Posterior cingulate gyrus (tissue), 11 donors: ENCODE measurements at regions not wholly inside any gene's neighbourhood (a gene's known extent, or its start where the extent isn't known, plus 50 kb on each side); places are given as distances from the start of the nearest gene placed in this dataset.
"Not testable (repeated sequence)": the region's sequence is repeated elsewhere in the genome, so short reads cannot be mapped to it uniquely, and the experiment has no call there.

Experiments used
- DNase-seq, 10 donors: peaks; one replicate each; pipeline versions ENCODE4 v3.0.0 to v3.0.0-alpha.2; 2020 to 2021; ENCODE audit warnings: mixed read lengths in 3 of 10
- intact Hi-C: fragments of 100-400 bp; cut with DNase I; formaldehyde crosslinking; loops from one replicate; pipeline ENCODE4 v1.15.1; 2023

DNA sequence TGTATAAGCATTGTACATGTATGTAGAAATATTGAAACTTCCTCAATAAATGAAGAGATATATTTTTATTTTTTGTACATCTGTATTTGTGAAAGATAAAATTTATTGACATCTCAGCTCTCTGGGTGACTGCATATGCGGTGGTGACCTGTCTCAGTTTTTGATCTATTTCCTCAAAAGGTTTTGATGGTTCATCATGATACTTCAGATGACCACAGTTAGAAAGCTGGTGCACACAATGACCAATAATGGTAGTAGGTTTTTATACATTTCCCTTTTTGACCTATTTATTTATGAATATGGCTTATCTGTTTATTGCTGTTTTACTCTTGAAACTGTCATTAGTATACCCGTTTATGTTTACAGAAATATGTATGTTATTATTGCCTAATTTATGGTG lies 549.6 kb upstream of the CHD1 start:
- intact Hi-C loops, DNase-seq: not testable (repeated sequence)

DNA sequence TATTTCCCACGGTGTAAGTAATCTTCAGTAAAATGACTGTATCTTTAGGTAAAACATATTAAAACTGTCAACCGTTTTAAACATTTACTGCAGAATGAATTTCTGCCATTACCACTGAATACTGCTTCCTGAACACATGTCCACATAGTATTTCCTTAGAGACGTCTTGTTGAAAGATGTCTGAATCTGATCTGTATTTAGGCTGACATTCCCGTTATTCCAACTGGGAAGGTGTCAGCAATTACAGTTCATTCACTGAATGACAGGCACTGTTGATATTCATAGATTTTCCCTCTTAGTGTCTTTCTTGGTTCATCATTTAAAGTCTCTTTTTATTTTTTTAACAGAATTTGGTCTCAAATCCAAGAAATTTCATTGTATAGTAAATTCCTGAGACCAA lies 544.5 kb upstream of the CHD1 start:
- intact Hi-C loops, DNase-seq: not testable (repeated sequence)

DNA sequence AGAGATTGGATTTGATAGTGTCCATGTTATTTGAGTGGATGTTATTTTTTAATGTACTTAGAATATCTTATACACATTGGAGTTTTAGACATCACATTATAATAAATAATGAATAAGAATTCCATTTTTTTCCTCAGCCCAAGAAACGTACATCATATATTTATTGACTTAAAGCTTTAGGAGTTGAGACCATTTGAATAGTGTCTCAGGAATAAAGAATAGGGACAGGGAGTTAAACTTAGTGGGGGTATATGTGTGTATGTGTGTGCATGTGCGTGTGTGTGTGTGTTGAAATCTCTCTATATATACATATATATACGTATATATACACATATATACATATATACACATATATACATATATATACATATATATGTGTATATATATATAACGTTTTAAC lies 542.9 kb upstream of the CHD1 start:
- intact Hi-C loops, DNase-seq: not testable (repeated sequence)

DNA sequence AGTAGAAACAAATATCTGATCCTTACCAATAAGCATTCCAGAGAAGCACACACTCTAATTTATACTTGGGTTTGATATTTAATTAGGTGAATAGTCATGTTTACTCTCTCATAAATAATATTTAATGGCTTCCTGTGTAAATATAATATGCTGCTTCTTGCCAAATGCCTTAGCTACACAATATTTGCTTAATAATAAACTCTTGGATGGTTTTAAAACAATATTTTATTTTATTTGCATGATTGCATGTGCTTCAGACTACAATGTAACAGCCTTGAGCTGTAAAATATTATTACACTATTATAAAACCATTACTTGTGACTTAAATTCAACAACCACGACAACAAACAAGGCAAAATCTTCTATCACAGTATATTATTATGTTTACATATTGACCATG lies 542.4 kb upstream of the CHD1 start:
- DNase-seq, intact Hi-C loops: not testable (repeated sequence)

DNA sequence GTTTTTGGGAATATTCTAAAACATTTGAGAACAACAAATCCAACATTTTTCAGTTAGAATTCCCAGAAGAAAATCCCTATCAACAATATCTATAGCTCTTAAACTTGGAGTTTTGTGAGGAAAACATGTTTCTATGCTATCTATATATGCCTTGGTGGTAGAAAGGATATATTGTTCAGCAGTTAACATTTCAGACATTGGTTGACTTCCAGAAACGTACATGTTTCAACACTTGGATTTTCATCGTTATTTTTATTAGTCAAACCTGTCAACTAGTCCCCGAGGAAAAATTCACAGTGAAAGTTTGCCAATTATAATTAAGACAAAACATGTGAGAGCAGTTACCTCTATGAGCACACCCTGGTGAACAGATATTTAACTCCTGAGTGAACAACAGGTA lies 541.8 kb upstream of the CHD1 start:
- DNase-seq, intact Hi-C loops: not testable (repeated sequence)

DNA sequence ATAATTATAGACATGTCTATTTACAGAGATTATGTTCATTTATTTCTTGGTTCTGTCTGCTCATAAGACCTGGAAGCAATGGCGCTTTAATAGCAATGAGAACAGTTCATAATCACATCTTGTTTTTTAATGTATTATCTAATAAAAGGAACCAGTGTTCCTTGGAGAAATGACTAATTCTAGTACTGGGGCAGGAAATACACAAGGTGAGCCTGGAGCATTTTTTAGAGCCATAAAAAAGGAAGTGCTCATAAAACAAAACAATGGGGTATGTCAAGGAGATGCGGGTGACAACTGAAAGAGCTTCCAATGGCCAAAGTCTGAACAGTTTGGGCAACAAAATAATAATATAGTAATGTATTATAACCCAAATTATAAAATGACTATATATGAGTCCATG lies 531.9 kb upstream of the CHD1 start:
- intact Hi-C loops = no loop called here
- DNase-seq = no peak

DNA sequence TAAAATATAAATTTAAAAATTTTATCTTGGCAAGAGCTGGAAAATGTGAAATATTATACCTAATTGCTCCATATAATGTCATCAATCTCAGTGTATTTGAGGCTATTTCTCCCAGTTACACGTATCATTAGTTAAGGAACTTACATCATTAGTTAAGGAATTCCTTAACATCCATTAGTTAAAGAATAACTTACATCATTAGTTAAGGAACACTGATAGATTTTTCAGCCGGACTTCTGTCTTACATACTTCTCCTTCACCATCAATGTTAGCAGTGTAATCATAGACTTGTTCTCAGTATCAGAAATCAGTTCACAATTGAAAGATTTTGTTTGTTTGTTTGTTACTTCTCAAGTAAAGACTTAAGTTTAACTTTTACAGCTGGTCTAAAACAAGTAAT lies 524.4 kb upstream of the CHD1 start:
- intact Hi-C loops = no loop called here
- DNase-seq = no peak

DNA sequence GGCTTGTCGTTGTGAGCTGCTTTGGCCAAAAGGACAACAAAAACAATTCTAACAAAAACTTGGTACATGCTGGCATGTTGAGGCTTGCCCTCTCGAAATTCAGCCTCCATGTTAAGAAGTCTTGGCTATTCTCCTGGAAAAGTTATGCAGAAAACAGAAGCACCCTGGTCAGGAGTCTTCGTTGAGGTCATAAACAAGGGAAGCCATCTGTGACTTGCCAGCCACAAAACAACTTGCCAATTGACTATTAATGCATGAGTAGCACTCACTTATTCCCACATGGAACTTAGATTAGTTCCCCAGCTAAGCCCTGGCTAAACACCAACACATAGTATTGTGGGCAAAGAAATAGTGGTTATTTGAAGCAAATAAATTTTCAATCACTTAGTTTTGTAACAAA lies 521.0 kb upstream of the CHD1 start:
- DNase-seq = no peak
- intact Hi-C loops = no loop called here

DNA sequence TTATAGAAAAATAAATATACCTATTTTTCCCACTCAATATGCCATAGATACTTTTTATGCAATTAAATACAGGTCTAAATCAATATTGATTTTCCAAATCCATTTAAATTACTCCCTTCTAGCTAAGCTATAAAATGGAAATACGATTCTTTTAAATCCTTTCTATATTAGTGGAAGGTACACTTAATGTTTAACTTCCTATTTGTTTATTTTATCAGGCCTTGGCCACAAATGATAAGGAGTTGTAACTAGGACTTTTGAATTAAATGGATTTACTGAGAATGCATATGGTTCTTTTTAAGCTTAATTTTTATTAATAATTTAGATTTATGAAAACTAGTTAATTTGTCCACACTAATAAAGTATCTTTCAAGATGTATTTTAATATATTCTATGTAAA lies 517.0 kb upstream of the CHD1 start:
- intact Hi-C loops = no loop called here
- DNase-seq = no peak

DNA sequence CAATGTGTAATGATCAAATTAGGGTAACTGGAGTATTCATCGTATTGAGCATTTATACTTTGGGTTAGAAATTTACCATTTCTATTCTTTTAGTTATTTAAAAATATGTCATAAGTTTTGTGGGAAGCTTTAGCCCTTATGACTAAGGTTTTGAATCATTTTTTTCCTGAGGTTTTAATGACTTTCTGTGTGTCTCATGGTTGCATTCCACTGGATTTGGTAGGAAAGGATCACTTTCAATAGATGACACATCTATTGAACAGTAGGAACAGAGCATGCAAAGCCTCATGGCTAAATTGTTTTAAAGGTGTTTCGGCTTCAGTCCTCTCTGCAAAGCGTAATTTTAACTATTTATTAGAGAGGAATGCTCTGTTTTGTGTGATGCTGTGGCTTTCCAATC lies 512.4 kb upstream of the CHD1 start:
- no peak for DNase-seq
- intact Hi-C loops = no loop called here

DNA sequence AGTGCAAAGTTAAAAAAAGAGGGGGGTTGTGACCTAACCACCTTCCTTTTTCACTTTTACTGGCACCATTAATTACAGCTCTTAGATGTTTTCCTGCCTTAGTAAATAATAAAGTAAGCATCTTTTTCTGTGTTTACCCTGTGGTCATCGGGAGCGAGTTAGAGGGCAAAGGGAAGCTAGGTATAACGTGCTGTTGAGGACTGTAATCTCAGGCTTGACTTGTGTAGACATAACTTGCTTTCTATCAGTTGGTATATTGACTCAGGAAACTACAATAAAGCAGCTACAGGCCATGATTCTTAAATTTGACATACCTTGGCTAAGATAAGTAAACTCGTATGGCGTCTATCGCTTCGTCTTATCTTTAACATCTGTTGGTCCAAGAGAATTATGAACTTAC lies 509.8 kb upstream of the CHD1 start:
- no peak for DNase-seq
- intact Hi-C loops = no loop called here

DNA sequence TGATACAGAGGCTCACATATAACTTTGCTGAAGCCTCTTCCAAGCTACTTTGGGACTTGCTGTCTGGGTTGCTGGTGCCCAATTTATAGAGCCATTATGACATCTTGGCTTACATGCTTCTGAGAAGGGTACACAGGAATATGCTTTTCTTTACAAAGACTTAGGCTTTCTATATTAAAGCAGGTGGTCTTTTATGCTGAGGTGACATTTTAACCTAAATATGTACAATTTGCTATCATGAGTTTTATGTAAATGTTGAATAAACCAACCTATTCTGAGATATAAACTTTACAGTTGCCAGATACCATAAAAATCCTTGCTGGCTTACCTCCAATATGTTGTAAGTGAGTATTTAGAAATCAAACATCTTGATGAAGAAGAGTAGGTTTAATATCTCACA lies 509.2 kb upstream of the CHD1 start:
- no peak for DNase-seq
- intact Hi-C loops = no loop called here

DNA sequence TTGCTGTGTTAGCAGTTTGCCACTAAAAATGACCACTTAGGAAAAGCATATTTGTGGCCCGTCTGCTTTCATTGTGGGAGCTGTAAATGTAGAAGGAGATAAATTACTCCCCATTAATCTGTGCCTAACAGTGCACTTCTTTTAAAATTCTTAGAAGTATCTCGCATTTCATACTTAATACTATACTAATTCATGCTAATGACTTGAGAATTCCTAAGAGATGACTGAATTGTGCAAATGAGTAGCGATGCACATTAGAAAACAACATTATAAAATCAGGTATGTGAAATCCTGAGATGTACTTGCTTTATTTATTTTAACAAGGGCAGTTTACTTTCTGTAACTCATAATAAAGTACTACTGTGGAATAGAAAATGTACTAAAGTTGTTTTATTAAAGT lies 494.6 kb upstream of the CHD1 start:
- DNase-seq, intact Hi-C loops: not testable (repeated sequence)

DNA sequence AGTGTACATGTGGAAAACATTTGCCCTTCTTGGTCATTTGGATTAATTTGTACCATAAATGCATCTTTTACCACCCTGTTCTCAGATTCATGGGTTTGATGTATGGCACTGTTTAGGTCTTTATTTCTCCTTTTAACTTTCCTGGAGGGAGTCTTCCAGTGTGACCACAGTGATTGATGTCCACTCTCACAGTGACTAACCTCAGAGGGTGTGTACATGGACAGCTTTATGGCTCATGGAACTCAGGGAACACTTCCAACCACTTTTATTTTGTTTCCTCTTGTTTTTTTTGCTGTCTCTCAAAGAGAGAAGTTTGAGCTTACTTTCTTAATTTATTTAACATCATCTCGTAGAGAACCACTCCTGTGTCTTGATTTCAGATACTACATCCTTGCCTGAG lies 489.8 kb upstream of the CHD1 start:
- intact Hi-C loops, DNase-seq: not testable (repeated sequence)

DNA sequence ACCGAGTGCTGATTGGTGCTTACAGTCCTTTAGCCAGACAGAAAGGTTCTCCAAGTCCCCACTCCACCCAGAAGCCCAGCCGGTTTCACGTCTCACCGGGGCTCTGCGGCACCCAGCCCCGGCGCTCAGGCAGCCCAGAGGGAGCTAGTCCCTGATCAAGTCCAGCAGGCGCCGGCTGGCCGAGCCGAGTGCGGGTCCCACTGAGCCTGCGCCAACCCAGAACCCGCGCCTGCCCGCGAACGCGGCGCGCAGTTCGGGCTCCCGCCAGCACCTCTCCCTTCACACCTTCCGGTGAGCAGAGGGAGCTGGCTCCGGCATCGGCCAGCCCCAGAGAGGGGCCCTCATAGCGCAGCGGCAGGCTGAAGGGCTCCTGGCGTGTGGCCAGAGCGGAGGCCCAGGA lies 481.6 kb upstream of the CHD1 start:
- peak in 3 of 10 donors; percentile 30 to 81 (median 64) for DNase-seq
- intact Hi-C loops = not testable (repeated sequence)

DNA sequence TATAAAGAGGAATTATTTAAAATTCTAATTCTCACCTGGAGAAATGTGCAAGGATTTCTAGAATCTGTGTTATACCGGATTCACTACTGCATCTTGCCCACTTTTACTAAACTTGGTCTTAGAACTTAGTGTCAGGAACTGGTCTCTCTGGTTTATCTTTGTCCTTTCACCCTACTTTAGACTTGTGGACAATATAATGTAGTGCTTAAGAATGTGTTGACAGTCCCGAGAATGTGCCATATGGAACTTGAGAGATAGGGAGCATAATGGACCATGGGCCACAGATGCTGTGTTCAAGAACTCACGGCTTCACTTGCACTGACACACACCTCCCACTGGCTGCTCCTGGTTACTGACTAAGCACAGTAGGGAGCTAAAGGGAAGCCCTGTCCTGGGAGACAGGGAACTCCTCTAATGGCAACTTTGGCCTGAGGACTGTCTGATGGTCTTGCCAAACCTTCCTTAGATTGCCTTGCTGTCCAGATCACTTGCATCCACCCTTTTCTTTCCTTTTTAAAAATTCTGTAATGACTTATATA lies 476.0 kb upstream of the CHD1 start:
- DNase-seq, intact Hi-C loops: not testable (repeated sequence)

DNA sequence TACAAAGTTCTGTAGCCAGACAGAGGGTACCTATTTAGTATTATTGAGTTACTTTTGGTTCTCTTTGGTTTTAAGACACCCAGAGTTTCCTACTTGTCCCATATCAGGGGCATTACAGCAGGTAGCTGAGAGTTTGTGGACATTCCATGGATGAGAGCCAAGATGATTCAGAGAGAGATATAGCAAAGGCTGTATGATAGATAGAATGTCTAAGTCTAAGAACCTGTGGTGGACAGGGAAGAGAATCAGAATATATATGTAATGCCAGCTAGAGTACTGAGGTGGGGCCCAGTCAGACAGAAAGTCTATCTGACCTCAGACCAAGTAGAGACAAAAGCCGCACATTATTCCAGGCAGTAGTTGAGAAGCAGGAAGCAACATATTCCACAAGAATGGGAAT lies 471.8 kb upstream of the CHD1 start:
- intact Hi-C loops, DNase-seq: not testable (repeated sequence)

DNA sequence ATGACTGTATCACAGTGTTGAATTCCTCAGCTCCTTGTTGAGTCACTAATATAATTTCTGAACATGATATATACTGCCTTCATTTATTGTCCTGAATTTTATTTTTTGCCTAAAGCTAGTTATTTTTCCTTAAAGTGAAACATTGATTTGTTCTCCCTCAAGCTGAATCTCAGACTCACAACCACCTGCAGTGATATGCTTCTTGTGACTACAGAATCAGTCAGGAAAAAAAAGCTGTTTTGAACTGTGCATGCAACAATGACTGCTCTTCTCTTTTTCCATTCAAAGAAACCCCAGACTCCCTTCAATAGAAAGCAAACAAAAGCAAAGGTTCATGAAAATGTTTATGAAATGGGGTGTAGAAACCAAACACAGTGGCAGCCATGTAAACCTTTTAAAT lies 470.2 kb upstream of the CHD1 start:
- DNase-seq = no peak
- intact Hi-C loops = no loop called here

DNA sequence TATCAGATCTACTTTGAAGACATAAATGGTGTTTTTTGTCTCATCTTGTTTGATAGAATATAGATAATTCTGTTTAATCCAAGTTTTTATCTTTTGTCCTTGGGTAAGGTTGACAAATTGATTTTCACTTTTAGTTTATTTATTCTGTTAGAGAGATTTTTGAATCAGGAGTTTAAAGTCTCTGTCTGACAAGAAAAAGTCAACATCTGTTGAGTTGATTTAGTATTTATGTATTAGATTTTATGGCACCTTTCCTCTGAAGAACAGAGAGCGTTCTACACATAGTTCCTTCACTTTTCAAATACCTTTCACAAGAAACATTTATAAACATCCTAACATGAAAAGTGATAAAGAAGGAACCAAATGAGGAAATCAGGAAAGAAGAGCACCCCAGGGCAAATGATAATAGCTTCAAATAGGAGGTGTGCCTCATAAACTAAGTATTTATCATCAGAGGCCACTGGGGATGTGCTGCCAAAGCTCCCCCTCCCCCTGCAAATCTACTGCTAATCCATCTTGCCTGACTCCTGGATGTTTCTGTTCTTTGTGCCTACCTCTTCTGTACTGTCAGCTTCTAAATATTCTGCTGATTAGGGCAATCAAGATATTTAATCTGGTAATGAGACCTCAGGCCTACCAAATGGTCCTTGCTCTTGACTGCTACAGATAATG lies 457.7 kb upstream of the CHD1 start:
- DNase-seq = no peak
- intact Hi-C loops = no loop called here

DNA sequence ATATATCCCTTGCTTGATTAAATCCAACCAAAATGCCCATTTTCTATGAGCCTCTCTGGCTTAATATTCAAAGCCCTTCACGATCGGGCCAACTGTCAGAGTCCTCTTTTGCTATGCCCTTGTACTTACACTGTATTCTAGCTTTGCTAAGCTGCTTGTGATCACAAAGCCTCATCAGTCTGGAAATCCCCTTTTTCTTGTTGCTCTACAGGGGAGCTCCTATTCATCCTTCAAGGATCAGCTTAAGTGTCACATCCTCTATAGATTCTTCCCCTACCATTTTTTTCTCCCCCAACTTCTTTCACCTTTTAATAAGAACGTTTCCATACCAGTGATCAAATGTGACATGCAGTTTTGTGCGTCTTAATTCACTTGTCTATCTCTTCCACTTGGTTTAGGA lies 450.4 kb upstream of the CHD1 start:
- intact Hi-C loops = no loop called here
- DNase-seq = no peak

DNA sequence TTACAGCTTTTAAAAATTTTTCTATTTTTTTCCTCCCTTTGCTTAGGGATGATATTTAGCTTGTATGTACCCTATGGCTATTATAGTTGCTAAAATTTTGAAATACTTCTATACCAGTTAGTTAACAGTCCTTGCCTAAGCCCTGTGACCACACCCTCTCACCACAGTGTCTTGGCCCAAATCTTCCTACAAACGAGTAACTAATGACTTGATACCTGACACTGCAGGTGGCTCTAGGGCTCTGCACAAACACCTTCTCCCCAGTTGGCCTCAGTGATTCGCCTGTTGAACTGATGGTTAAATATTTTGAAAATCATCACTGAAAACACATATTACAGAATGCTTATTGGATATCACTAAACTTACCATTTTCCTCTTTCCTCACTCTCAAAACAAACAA lies 449.6 kb upstream of the CHD1 start:
- DNase-seq = no peak
- intact Hi-C loops = no loop called here

DNA sequence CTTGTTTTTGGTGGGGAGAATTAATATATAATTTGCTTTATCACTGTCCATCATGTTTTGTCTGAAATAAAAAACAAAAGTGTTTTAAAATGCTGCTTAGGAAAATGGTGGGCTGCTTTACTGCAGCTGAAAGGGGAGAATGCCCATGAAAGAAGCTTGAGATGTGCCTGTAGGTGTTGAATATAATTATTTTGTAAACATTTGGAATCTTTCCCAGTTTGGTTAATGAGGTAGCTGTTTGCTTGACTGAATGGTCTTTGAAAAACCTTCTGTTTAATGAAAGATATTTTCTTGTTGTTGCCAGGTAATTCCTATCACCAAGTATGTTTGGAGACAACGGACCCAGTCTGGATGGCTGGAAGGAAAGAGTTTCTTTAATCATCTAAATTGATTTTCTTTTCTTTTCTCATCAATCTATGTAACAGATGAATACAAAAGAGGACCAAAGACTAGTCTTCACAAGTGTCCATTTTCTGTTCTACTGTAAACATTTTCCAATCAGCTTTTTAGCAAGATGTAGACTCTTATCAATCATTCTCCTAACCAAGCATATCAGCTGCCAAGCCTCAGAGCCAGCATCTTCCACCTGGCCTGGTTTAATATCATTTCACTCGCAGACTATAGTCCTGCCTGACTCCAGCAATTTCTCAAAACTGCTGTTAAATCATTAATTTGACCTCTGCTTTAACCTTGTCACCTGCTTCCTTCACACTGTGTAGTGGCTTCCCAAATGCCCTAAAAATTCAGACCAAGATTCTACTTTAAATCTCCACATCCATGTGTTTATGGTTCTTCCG lies 441.2 kb upstream of the CHD1 start:
- intact Hi-C loops = no loop called here
- no peak for DNase-seq
